ENCODE measurements at regions not wholly inside any gene's neighbourhood (a gene's known extent, or its start where the extent isn't known, plus 50 kb on each side); places are given as distances from the start of the nearest gene placed in this dataset.

GRCh38 chr10:3648576-3648975 is 136.4 kb downstream of the KLF6 start:
- TF ChIP-seq CTCF (IDR thresholded peaks at IDR 0.05) (no peak), ZFX (IDR thresholded peaks at IDR 0.05; ENCODE audit: borderline replicate concordance) (no peak)

Data from 22Rv1 (cell line).